Ovary (tissue), 3 donors: ENCODE measurements at regions not wholly inside any gene's neighbourhood (a gene's known extent, or its start where the extent isn't known, plus 50 kb on each side); places are given as distances from the start of the nearest gene placed in this dataset.

Experiments used
- POLR2A ChIP-seq: fragments of 450-650 bp; IDR thresholded peaks from one replicate; pipeline ENCODE4 v1.6.1; 2017; ENCODE audit warnings: antibody characterized with exemption, mild to moderate bottlenecking, moderate library complexity
- TF ChIP-seq, protein P1 (sequence below), 3 donors: fragments of 450-650 bp in 2 of 3; fragments of 200-600 bp in 1 of 3; IDR thresholded peaks; one replicate each; pipeline versions ENCODE4 v1.5.1 to v1.8.0; 2016 to 2022; ENCODE audit warnings: antibody characterized with exemption in 3 of 3, mild to moderate bottlenecking in 1 of 3
- donor health status: DM: no; HTN: no; CAD: no.

- no peak for TF ChIP-seq POLR2A
- TF ChIP-seq, protein P1, sequence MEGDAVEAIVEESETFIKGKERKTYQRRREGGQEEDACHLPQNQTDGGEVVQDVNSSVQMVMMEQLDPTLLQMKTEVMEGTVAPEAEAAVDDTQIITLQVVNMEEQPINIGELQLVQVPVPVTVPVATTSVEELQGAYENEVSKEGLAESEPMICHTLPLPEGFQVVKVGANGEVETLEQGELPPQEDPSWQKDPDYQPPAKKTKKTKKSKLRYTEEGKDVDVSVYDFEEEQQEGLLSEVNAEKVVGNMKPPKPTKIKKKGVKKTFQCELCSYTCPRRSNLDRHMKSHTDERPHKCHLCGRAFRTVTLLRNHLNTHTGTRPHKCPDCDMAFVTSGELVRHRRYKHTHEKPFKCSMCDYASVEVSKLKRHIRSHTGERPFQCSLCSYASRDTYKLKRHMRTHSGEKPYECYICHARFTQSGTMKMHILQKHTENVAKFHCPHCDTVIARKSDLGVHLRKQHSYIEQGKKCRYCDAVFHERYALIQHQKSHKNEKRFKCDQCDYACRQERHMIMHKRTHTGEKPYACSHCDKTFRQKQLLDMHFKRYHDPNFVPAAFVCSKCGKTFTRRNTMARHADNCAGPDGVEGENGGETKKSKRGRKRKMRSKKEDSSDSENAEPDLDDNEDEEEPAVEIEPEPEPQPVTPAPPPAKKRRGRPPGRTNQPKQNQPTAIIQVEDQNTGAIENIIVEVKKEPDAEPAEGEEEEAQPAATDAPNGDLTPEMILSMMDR (IDR thresholded peaks at IDR 0.05), result no peak
Measured at GRCh38 chr4:23371533-23371932, 518.3 kb downstream of the PPARGC1A start.
